Hepatocyte (in vitro differentiated cells): ENCODE measurements at regions not wholly inside any gene's neighbourhood (a gene's known extent, or its start where the extent isn't known, plus 50 kb on each side); places are given as distances from the start of the nearest gene placed in this dataset.
"Not testable (repeated sequence)": the region's sequence is repeated elsewhere in the genome, so short reads cannot be mapped to it uniquely, and the experiment has no call there.

Experiments
- DNase-seq: peaks from one replicate; pipeline ENCODE4 v3.0.0-alpha.2; 2016; ENCODE audit warnings: low spot score
- H2AFZ ChIP-seq: fragments of 200-600 bp; sonication (generic); 2 replicates; pipeline ENCODE4 v1.6.0; 2016; ENCODE audit warnings: antibody characterized with exemption, mild to moderate bottlenecking
- H3K27ac ChIP-seq: fragments of 200-600 bp; sonication (generic); 2 replicates; pipeline ENCODE4 v1.5.1; 2016; ENCODE audit warnings: mild to moderate bottlenecking
- H3K27me3 ChIP-seq: fragments of 200-600 bp; sonication (generic); 2 replicates; pipeline ENCODE4 v1.6.1; 2016
- H3K36me3 ChIP-seq: fragments of 200-600 bp; sonication (generic); replicated peaks from 2 replicates; pipeline ENCODE4 v1.5.1; 2016; ENCODE audit warnings: low read depth; ENCODE audit not compliant: insufficient read depth
- H3K4me1 ChIP-seq: fragments of 200-600 bp; sonication (generic); 2 replicates; pipeline ENCODE4 v1.5.1; 2016; ENCODE audit warnings: mild to moderate bottlenecking, moderate library complexity; ENCODE audit not compliant: insufficient read depth
- H3K4me2 ChIP-seq: fragments of 200-600 bp; sonication (generic); 2 replicates; pipeline ENCODE4 v1.6.0; 2016
- H3K4me3 ChIP-seq: fragments of 200-600 bp; sonication (generic); 2 replicates; pipeline ENCODE4 v1.5.1; 2016; ENCODE audit warnings: mild to moderate bottlenecking
- H3K79me2 ChIP-seq: fragments of 200-600 bp; sonication (generic); 2 replicates; pipeline ENCODE4 v1.6.0; 2017; ENCODE audit warnings: mild to moderate bottlenecking
- H3K9me2 ChIP-seq: fragments of 200-600 bp; sonication (generic); replicated peaks from 2 replicates; pipeline ENCODE4 v1.6.0; 2017; ENCODE audit warnings: mild to moderate bottlenecking; ENCODE audit not compliant: insufficient read depth
- H3K9me3 ChIP-seq: fragments of 200-600 bp; sonication (generic); 2 replicates; pipeline ENCODE4 v1.5.1; 2016; ENCODE audit warnings: low read depth, mild to moderate bottlenecking
- H4K20me1 ChIP-seq: fragments of 200-600 bp; sonication (generic); 2 replicates; pipeline ENCODE4 v1.6.0; 2016; ENCODE audit warnings: mild to moderate bottlenecking; ENCODE audit not compliant: insufficient read depth, poor library complexity, severe bottlenecking
- EZH2 ChIP-seq: fragments of 200-600 bp; sonication (generic); IDR thresholded peaks from 2 replicates; pipeline ENCODE4 v1.6.1; 2016; ENCODE audit warnings: antibody characterized with exemption, mild to moderate bottlenecking, borderline replicate concordance
- EZH2phosphoT487 ChIP-seq: fragments of 200-600 bp; sonication (generic); IDR thresholded peaks from one replicate; pipeline ENCODE4 v1.6.1; 2018; ENCODE audit warnings: antibody characterized with exemption, mild to moderate bottlenecking, low read depth, moderate library complexity; ENCODE audit not compliant: unreplicated experiment, severe bottlenecking
- WGBS: methylation state at CpG from one replicate; pipeline ENCODE4 v1.1.6; 2016; ENCODE audit warnings: low lambda C conversion rate; ENCODE audit errors: missing lambda C conversion rate; 5-methylcytosine and 5-hydroxymethylcytosine counted together
- TF ChIP-seq, protein P1 (sequence below): fragments of 200-600 bp; sonication (generic); IDR thresholded peaks from 2 replicates; pipeline ENCODE4 v1.5.1; 2016; ENCODE audit warnings: antibody characterized with exemption, mild to moderate bottlenecking; ENCODE audit not compliant: poor library complexity

GRCh38 chr2:22981785-22982184 is 403.2 kb upstream of the KLHL29 start:
- WGBS: 85% methylated on average over 1 of the region's 1 CpG
- TF ChIP-seq EZH2: no peak
- no peak for TF ChIP-seq EZH2phosphoT487
- TF ChIP-seq, protein P1, sequence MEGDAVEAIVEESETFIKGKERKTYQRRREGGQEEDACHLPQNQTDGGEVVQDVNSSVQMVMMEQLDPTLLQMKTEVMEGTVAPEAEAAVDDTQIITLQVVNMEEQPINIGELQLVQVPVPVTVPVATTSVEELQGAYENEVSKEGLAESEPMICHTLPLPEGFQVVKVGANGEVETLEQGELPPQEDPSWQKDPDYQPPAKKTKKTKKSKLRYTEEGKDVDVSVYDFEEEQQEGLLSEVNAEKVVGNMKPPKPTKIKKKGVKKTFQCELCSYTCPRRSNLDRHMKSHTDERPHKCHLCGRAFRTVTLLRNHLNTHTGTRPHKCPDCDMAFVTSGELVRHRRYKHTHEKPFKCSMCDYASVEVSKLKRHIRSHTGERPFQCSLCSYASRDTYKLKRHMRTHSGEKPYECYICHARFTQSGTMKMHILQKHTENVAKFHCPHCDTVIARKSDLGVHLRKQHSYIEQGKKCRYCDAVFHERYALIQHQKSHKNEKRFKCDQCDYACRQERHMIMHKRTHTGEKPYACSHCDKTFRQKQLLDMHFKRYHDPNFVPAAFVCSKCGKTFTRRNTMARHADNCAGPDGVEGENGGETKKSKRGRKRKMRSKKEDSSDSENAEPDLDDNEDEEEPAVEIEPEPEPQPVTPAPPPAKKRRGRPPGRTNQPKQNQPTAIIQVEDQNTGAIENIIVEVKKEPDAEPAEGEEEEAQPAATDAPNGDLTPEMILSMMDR: no peak
- no peak overlapping the region for H3K4me2 ChIP-seq
- H3K9me2 ChIP-seq: no peaks in the 10 kb centered on the region
- H3K4me1 ChIP-seq: no peaks in the 10 kb centered on the region
- H3K79me2 ChIP-seq: no peaks in the 10 kb centered on the region
- H3K36me3 ChIP-seq: no peaks in the 10 kb centered on the region
- DNase-seq: no peak
- H2AFZ ChIP-seq: no peak overlapping the region
- H3K27me3 ChIP-seq: no peaks in the 10 kb centered on the region
- no peaks in the 10 kb centered on the region for H4K20me1 ChIP-seq
- H3K4me3 ChIP-seq: no peak overlapping the region
- H3K9me3 ChIP-seq: no peaks in the 10 kb centered on the region
- H3K27ac ChIP-seq: no peak overlapping the region

GRCh38 chr2:22984152-22984551 is 400.8 kb upstream of the KLHL29 start:
- not testable (repeated sequence) for H4K20me1 ChIP-seq, H3K9me2 ChIP-seq, H3K4me2 ChIP-seq, H3K27me3 ChIP-seq, H2AFZ ChIP-seq, H3K9me3 ChIP-seq, H3K27ac ChIP-seq, H3K79me2 ChIP-seq, DNase-seq, H3K4me1 ChIP-seq, H3K4me3 ChIP-seq, H3K36me3 ChIP-seq
- 92% methylated on average over 18 of the region's 25 CpGs for WGBS

- no peaks in the 10 kb centered on the region for H3K9me2 ChIP-seq
- 78% methylated on average over 3 of the region's 3 CpGs for WGBS
- DNase-seq: no peak
- H3K36me3 ChIP-seq: no peaks in the 10 kb centered on the region
- H3K27ac ChIP-seq: no peak overlapping the region
- no peaks in the 10 kb centered on the region for H3K27me3 ChIP-seq
- TF ChIP-seq, protein P1: no peak
- TF ChIP-seq EZH2 (no peak), EZH2phosphoT487 (no peak)
- H3K9me3 ChIP-seq: no peaks in the 10 kb centered on the region
- H3K4me1 ChIP-seq: no peaks in the 10 kb centered on the region
- H2AFZ ChIP-seq: no peak overlapping the region
- no peak overlapping the region for H3K4me2 ChIP-seq
- no peak overlapping the region for H3K4me3 ChIP-seq
- no peaks in the 10 kb centered on the region for H4K20me1 ChIP-seq
- no peaks in the 10 kb centered on the region for H3K79me2 ChIP-seq
These were observed 394.7 kb upstream of the KLHL29 start for GRCh38 chr2:22990246-22990645.

DNA sequence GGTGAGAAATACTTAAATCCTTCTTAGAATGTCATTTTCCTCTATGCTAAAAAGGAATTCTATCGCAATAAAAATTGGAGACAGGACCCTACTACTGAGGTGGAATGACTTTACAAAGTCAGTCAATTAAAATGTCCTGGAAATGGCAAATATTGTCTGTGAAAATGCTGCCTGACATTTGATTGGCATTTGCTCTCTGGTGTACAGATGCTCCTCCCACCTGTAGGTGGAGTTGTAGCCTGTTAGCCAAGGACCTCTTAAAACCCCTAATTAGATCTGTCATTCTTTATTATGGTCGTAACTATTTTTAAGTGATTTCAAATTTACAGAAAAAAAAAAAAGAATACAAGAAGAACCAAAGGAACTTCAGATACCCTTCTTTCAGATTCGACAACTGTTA is 393.1 kb upstream of the KLHL29 start:
- Histone ChIP-seq H3K36me3 (no peaks in the 10 kb centered on the region), H3K4me2 (no peak overlapping the region), H3K9me3 (no peaks in the 10 kb centered on the region), H3K79me2 (no peaks in the 10 kb centered on the region), H3K9me2 (no peaks in the 10 kb centered on the region), H3K27ac (no peak overlapping the region), H3K4me3 (no peak overlapping the region), H3K27me3 (no peaks in the 10 kb centered on the region), H3K4me1 (no peaks in the 10 kb centered on the region), H4K20me1 (no peaks in the 10 kb centered on the region), H2AFZ (no peak overlapping the region)
- no peak for DNase-seq
- TF ChIP-seq, protein P1: peak; percentile 10
- no peak for TF ChIP-seq EZH2phosphoT487
- 94% methylated on average over 3 of the region's 3 CpGs for WGBS
